Mesothelial cell of epicardium (in vitro differentiated cells): ENCODE measurements at regions not wholly inside any gene's neighbourhood (a gene's known extent, or its start where the extent isn't known, plus 50 kb on each side); places are given as distances from the start of the nearest gene placed in this dataset.

Source experiments
- DNase-seq, 2 experiments: peaks; one replicate each; pipeline ENCODE4 v3.0.0; 2021; ENCODE audit warnings: low spot score in 2 of 2; ENCODE audit not compliant: unreplicated experiment in 2 of 2
- H3K27ac Mint-ChIP-seq: 2 replicates; pipeline ENCODE4 v1.8.0; 2021; ENCODE audit warnings: mixed read lengths
- H3K27me3 Mint-ChIP-seq: 2 replicates; pipeline ENCODE4 v1.8.0; 2021; ENCODE audit warnings: low read depth, mixed read lengths
- H3K36me3 Mint-ChIP-seq: 2 replicates; pipeline ENCODE4 v1.8.0; 2021; ENCODE audit warnings: mixed read lengths
- H3K4me1 Mint-ChIP-seq: 2 replicates; pipeline ENCODE4 v1.8.0; 2021; ENCODE audit warnings: mixed read lengths
- H3K4me3 Mint-ChIP-seq: 2 replicates; pipeline ENCODE4 v1.8.0; 2021; ENCODE audit warnings: mild to moderate bottlenecking, moderate library complexity, mixed read lengths
- H3K9me3 Mint-ChIP-seq: 2 replicates; pipeline ENCODE4 v1.8.0; 2021; ENCODE audit warnings: mixed read lengths
- CTCF ChIP-seq: fragments of 200-600 bp; sonication (generic); IDR thresholded peaks from one replicate; pipeline ENCODE4 v1.5.0; 2021; ENCODE audit warnings: antibody characterized with exemption; ENCODE audit not compliant: unreplicated experiment

- H3K4me3 Mint-ChIP-seq = no peak overlapping the region
- no peaks in the 10 kb centered on the region for H3K36me3 Mint-ChIP-seq
- H3K27ac Mint-ChIP-seq = no peak overlapping the region
- no peak for TF ChIP-seq CTCF
- no peaks in the 10 kb centered on the region for H3K27me3 Mint-ChIP-seq
- H3K4me1 Mint-ChIP-seq = no peaks in the 10 kb centered on the region
- H3K9me3 Mint-ChIP-seq = peaks cover 17% of the 10 kb centered on the region
- DNase-seq = no peak
Measured at GRCh38 chr5:115351356-115352195, 55.1 kb upstream of the CCDC112 start.

- no peaks in the 10 kb centered on the region for H3K27me3 Mint-ChIP-seq
- no peaks in the 10 kb centered on the region for H3K36me3 Mint-ChIP-seq
- peaks cover 22% of the 10 kb centered on the region for H3K9me3 Mint-ChIP-seq
- no peak overlapping the region for H3K27ac Mint-ChIP-seq
- no peak overlapping the region for H3K4me3 Mint-ChIP-seq
- no peaks in the 10 kb centered on the region for H3K4me1 Mint-ChIP-seq
- DNase-seq = no peak
- TF ChIP-seq CTCF = no peak
Measured at GRCh38 chr5:115350894-115351293, 54.4 kb upstream of the CCDC112 start.

DNA sequence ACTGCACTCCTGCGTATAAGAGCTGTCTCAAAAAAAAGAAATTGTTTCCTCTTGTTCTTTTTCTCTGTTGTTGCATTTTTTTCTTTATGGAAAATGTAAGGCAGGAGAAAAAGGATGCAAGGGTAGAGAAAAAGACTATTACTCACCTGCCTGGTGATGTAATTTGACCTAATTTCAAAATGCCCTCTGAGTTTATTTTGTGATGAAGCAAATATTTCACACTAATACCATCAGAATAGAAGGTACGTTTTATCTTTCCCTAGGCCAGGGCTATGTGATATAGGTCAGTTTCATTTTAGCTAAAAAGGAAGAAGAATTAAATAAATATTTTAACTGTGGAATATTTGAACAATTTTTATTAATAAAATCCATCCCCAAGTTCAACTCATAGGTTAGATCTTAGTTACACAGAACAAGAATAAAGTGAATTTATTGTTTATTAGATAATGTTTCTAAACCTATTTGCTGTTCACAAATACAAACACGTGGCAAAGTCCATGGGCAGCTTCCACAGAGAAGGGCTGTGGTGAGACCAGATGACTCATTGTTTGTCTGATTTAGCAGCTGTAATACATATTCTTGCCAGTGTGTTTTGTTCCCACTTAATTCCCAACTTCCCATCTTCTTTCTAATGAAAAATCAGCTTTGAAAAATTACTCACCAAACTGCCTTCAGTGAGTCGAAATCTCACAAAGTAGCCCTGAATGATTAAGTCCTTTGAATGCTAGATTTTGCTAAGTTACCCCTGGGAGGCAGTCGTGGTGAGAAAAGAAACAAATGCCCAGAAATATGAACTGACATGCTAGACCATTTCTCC, 52.8 kb upstream of the CCDC112 start:
- H3K27me3 Mint-ChIP-seq = no peaks in the 10 kb centered on the region
- no peak for TF ChIP-seq CTCF
- DNase-seq = no peak
- H3K9me3 Mint-ChIP-seq = peaks cover 23% of the 10 kb centered on the region
- H3K4me1 Mint-ChIP-seq = no peaks in the 10 kb centered on the region
- no peaks in the 10 kb centered on the region for H3K36me3 Mint-ChIP-seq
- no peak overlapping the region for H3K4me3 Mint-ChIP-seq
- H3K27ac Mint-ChIP-seq = no peak overlapping the region

DNA sequence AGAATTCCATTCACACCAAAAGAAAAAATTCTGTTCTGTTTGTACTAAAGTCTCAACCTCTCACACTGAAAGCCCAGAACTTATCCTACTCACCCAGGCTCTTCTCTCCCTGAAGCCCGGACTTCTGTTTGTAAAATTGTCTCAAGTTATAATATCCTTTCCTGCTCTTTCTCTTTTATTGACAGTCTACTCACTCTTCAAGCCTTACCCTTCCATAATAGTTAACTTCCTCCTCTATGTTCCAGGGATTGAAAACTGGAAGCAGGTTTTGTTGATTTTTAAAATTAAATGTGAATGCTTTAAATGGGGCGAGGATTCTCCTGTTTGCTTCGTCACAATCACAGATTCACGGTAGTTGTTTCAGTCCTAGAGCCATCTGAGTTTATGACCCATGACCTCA, 51.7 kb upstream of the CCDC112 start:
- Mint-ChIP-seq H3K36me3 (no peaks in the 10 kb centered on the region), H3K4me1 (peaks cover 2% of the 10 kb centered on the region), H3K9me3 (peaks cover 15% of the 10 kb centered on the region), H3K27me3 (no peaks in the 10 kb centered on the region), H3K27ac (no peak overlapping the region), H3K4me3 (no peak overlapping the region)
- no peak for DNase-seq
- TF ChIP-seq CTCF = no peak
